GM19468 (cell line): ENCODE measurements at regions not wholly inside any gene's neighbourhood (a gene's known extent, or its start where the extent isn't known, plus 50 kb on each side); places are given as distances from the start of the nearest gene placed in this dataset.

Source experiments
- ATAC-seq: cut with Tn5 transposase; IDR thresholded peaks from one replicate; pipeline ENCODE4 v1.9.1; 2021; ENCODE audit warnings: mild to moderate bottlenecking, moderate library complexity, moderate number of reproducible peaks; ENCODE audit not compliant: unreplicated experiment; ENCODE audit errors: extremely low read depth

DNA sequence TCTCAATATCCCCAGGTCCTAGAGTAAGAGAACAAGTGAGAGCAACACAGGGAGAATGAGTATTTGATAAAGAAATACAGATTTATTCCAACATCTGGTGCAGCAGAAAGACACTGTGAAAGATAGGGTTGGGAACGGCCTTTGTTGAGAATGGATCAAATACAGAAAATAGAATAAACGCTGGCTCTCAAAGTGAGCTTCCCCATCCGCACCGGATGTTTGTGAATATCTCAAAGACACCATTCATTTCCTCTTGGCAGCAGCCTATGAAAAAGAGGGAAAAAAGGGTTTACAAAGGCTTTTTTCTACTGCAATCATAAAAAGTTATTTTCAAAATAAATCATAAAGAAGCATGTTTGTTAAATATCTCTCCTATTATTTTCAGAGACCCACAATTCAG lies 279.3 kb downstream of the CASP12 start:
- no peak for ATAC-seq

DNA sequence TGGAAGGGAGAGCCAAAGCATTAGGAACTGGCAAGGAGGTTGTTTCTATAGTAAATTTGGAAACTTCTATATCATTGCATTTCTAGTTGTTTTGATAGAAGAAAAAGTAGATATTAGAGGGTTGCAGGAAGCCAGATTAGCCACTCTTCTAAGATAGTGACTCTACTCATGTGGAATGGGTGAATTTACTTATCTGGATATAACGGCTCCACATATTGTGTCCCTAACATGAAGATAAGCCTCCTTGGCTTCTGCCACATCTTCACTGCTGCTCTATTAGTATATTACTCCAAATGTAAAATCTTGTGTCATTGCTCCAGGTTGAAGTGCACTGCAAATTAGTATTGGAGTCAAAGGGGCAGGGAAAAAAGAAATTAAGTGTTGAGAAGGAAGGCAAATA lies 283.3 kb downstream of the CASP12 start:
- ATAC-seq: no peak

DNA sequence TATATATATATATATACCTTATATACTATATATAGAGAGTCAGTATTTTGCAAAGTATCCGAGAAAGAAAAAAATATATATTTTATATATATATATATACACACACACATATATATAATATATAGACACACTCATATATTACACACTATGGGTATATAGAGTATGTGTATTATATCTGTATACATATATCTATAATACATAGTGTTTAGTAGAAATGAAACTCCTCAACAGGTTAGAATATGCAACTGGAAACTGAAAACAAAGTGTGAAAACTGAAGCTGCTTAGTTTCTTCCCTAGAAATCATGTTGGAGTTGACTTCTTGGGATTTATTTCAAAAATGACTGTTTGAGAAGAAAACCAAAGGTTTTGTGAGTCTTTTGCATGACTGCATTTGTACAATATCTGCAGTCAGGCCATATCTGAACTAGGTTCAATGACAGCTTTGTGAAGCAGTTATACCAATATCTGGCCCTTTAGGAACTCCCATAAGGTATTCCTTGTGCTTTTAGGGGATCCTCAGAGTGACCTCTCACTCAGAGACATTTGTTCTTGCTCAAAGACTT lies 284.1 kb downstream of the CASP12 start:
- ATAC-seq: no peak

DNA sequence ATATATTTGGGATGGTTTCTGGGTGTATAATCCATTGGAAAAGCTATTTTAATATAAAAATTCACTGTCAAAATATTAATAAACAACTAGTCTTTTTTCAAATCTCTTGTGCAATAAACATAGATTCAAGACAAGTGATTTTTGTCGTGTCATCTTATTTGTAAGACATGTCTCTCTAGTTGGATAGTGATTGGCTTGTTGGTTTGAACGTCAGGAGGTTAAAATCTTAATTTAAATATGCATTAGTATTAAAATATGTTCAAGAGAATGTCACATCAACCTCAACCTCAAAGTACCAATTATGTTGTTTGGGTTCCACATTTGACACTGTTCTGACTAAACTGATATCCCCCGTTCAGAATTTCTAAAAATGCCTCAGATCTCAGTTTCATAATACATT lies 287.6 kb downstream of the CASP12 start:
- ATAC-seq: no peak

DNA sequence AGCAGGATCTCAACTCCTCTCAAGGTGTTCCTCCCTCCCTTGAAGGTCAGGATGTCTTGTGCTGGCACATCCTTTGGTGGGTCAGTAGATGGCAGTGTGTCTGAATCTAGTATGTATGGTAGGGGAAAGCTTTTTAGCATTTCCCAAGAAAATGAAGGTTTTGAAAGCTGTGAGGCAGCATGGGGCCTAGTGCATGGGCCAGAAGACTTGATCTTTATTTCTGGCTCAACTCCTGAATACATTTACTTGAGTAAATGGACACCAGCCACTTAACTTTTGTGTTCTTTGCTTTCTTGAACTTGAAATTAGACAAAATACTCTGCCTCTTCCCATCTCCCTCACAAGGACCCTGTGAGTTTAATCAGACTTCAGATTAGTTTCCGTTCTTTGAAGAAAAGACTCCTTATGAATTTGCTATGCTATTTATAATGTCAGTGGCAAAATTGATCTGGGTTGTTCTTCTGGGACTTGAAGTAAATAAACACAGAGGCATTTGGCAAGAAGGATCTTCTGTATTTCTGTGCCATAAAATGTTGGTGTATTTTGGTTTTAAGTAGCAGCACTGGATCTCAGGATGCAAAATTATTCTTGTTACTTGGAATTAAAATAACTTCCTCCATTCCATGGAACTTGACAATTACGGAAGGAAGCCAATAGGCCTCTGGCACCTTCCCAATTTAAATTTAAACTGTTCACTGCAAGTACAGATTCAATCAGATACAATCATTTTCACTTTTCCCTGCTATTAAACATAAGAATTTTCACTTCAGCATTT lies 288.8 kb downstream of the CASP12 start:
- ATAC-seq: peak; percentile 49

DNA sequence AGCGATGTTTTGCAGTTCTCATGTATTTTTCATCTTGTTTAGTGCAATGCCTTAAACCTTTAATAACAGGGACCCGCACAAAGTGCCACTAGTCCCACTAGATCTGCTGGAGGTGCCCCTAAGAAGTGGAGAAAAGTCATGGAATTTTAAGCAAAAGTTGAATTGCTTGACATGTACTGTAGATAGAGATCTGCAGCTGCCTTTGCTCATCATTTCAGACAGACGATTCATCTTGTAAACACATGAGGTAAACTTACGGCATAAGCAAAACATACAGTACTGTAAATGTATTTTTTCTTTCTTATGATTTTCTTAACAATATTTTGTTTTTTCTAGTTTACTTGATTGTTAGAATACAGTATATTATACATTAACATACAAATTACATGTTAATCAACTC lies 295.6 kb downstream of the CASP12 start:
- no peak for ATAC-seq

DNA sequence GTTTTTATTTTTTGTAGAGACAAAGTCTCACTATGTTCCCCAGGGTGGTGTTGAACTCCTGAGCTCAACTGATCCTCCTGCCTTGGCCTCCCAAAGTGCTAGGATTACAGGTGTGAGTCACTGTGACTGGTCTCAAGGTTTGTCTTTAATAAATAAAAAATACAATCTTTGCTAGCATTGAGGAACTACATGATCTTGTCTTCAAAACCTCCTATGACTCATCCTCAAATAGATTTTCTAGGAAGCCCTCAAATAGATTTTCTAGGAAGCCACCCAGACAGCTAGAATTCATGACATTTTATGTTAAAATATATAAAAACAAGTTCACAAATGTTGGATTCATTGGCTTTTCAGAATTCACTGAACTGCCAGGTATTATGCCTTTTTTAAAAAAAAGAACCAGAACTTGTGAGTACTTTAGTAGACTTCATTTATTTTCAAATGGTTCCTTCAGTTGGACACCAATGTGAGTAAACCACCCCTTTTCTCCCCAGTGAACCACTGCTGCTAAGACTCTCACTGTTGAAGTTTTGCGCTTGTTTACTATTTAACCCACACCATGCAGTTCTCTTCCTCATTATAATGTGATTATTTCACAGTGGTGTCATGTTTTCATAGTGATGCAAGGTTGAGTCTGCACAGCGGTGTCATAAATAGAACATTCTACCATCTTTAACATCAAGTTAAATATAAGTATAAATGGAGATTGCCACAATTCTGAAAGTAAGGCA lies 303.9 kb downstream of the CASP12 start:
- no peak for ATAC-seq

DNA sequence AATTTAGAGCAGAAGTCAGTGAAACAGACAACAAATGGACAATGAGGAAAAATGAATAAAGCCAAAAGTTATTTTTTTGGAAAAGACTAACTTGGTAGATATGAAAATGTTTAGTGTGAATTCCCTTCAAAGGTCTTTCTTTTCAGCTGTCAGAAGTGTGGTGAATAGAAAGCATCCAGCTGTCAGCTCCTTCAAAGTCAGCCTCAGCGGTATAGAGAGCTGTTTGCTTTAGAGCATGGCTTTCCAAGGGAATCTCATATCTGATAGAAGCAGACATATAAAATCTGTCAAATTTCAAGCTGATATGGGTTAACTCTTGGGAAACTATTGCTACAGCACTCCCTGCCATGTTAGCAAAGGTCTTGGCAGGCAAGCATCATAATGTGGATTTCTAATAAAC lies 309.3 kb downstream of the CASP12 start:
- ATAC-seq: no peak

DNA sequence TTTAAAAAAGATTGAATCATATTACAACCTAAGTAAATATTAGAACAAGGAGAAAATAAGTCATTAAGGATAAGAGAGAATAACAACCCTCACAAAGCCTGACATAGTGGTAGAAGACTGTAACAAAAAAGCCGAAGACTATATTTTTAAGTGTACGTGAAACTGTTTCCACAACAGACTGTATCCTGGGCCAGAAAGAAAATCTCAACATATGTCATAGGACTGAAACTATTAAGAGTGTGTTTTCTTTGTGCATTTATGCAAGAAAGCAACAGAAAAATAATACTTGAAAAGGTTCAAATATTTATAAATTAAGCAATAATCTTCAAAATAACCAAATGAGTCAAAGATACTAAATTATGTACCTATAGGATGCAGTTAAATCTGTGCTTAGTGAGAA lies 309.8 kb downstream of the CASP12 start:
- no peak for ATAC-seq

DNA sequence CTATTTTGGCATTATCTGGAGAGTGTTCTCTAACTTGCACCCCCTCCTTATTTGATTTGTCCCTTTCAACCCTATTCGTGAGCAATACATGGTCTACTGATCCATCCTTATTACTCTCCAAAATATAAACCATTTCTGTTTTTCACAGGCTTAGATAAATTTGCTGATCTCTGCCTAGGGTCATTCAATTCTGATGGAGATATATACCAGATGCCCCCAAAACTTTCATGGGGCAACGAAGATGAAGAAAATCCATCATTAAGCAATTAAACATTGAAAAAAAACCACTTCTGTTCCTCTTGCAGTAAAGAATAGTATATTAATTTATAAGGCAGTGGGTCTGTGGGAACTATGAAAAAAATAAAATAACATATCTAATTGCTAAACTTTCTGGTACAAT lies 313.4 kb downstream of the CASP12 start:
- ATAC-seq: no peak

DNA sequence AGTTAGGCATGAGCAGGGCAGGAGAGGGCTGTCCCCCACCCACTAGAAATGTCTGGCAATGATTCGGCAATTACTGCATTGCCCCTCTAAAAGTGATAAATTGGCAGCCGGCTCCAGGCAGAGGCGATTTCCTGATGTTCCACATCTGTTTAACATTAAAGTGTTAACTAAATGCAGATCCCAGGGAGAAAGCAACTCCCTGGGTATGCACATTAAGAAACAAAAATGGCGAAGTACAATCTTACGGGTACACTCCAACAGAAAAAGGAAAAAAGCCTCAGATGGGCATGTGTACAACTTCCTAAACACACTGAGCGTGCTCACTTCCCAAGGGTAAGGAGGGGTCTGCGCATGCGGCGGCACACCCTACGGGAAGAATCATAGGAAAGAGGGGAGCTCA lies 314.4 kb downstream of the CASP12 start:
- ATAC-seq: no peak

DNA sequence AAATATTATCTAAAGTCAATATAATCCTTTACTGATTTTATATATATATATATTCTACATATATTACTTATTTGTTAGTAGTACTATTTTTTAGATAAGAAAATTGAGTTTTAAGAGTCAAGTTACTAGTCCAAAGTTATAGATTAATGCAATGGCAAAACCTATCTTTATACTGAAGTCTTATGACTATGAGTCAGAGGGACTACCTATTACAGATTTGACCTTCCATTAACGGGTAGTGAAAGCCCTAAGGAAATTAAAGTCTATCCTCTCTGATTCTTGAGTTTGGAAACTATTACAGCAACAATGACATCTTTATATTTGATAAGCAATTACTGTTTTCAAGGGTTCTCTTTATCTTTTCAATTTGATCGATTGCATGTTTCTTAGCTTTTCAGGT lies 315.8 kb downstream of the CASP12 start:
- ATAC-seq: no peak

DNA sequence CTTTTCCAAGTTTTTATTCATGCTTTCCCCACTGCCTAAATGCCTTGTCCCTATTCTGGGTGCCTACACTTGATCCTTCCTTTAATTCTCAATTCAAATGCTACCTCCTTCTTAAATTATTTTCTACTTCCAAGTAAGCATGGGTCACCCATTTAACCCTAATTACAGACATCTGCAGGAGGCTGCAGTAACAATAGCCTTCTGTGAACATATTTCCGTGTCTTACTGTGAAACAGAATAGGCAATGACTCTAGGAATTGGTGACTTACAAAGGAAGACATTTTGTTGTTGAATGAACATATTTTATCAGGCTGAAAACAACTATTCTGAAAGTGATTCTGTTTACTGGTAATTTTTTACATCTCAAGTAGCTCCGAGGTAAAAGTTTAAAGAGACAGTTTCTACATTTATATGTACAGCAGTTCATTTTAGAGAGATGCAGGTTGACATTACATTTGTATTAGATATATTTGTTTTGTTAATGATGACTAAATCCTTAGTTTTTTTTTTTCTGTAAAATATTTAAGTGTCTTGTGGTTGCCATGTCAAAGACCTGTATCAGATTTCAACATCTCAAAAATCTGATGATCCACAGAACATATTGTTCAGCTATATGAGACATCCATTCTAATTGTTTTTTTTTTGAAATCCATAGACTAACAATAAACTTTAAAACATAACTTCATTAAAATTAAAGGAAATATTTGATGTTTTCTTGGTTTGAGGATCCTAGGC lies 316.8 kb downstream of the CASP12 start:
- ATAC-seq: no peak

DNA sequence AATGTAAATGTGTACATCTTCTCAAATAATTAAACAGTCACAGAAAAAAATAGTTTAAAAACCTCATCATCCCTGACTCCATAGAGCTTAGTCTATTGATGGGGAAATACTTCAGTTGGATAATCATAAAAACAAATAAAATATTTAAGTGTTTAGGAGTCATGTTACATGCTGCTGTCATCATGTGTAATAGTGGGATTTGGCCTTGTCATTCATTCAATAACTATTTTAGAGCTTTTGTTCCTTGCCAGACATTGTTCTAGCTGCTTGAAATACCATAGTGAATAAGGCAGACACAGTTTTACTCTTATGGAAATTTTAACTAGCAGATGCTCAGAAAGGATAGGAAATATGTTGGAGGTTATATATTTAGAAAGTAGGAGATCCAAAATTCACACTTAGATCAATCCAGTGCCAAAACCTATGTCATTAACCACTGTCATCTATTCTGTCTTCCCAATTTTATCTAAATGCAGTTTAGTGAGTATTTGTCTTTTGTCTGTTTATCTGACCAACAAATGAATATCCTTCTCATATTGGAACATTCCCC lies 324.7 kb downstream of the CASP12 start:
- ATAC-seq: no peak

DNA sequence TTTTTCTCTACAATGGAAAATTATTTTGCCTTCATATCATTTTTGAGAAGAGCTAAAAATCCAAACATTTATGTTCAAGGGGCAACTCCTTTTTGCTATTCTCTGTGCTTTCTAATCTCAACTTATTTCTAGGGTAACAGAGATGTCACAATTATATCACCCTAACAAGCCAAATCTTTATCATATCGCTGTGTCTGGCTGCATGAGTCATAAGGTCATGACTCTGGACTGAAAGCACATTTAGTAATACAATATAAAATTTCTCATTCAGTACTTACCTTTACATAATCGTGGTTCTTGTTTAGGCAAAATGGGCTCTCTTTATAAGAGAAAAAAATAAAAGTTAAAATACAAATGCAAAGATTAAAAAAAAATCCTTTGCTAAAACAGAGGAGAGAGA lies 326.0 kb downstream of the CASP12 start:
- ATAC-seq: no peak

DNA sequence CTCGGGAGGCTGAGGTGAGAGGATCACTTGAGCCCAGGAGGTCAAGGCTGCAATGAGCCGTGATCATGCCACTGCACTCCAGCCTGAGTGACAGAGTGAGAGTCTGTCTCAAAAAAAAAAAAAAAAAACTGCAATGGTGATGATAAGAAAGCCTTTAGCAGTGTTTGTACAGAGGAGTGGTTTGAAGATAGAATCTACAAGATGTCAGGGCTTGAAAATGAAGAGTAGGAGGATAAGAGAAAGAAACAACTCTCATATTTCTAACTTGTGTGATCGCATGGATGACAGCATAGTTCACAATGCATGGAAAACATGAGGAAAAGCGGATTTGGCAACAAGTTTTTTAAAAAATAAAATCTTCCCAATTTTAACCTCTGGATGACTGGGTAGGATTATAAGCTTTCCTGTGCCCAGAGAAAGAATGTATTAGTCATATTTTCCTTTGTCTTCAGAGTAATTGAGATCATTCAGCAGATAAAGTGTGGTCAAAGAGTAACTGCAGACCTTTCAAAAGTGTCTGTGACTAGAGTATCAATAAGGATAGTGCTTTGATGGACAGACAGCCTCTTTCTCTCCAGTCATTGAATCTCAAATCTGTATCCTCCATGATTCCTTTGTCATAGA lies 328.1 kb downstream of the CASP12 start:
- ATAC-seq: no peak

DNA sequence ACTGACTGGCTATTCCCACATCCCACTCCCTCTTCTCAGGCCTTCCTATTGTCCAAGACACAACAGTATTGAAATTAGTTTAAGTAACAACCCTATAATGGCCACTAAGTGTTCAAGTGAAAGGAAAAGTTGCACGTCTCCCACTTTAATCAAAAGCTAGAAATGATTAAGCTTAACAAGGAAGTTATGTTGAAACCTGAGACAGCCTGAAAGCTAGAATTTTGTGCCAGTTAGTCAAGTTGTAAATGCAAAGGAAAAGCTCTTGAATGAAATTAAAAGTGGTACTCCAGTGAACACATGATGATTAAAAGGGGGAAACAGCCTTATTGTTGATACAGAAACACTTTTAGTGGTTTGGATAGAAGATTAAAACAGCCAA lies 332.7 kb downstream of the CASP12 start:
- no peak for ATAC-seq

DNA sequence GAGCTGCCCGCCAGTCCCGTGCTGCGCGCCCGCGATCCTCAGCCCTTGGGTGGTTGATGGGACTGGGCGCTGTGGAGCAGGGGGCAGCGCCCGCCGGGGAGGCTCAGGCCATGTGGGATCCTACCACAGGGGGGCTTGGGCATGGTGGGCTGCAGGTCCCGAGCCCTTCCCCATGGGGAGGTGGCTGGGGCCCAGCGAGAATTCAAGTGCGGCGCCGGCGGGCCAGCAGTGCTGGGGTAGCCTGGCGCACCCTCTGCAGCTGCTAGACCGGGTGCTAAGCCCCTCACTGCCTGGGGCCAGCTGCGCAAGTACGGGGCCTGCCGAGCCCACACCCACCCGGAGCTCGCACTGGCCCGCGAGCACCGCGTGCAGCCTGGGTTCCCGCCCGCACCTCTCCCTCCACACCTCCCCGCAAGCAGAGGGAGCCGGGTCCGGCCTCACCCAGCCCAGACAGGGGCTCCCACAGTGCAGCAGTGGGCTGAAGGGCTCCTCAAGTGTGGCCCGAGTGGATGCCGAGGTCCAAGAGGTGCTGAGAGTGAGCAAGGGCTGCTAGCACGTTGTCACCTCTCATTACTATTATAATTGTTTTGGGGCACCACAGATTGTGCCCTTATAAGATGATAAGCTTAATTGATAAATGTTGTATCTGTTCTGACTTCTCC lies 333.2 kb downstream of the CASP12 start:
- ATAC-seq: no peak

DNA sequence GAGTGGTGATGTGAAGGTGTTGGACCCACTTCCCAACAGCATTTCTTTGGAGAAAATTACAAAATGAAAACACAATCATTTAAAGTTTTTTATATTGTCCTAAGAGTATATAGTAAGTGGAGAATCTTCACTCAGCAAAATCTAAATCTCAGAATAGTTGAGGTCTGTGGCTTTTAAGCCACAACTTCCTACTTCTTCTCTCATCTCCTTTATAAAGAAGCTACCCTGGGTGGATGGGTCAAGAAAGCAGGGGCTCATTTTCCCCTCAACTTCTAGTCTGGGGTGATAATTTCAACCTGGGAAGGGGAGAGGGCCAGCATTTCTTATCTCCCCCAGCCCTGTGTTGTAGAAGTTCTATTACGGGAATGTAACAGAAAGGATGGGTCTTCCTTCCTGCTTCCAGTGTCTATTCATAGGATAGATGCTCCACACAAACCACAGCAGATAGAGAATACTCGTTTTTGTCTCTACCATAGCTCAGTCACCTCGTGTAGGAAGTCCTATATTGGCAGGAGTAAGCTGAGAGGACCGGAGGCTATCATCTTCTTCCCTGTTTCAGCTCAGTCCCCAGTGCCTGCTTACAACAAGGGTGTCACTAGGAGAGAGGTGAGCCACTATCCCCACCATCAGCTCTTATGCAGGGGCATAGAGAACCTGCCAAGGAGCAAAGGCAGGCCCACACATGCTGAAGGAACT lies 341.5 kb downstream of the CASP12 start:
- ATAC-seq: no peak
